ENCODE measurements at regions not wholly inside any gene's neighbourhood (a gene's known extent, or its start where the extent isn't known, plus 50 kb on each side); places are given as distances from the start of the nearest gene placed in this dataset.

DNA sequence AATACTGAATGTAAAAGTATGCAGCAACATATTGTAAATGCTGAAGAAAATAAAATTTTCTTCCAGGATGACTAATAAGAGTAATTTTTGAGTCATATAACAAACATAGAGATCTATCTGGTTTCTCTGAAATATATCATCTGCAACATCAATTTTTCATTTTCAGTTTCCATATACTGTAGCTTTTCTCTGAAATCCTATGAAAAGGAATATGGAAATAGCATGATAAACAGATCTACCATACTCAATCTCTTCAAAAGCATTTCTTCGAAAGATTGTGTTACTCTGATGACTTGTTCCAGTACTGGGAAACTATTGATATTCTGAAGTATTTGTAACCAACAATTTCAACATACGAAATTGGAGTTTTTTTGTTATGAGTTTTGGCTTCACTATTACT, 1156.7 kb downstream of the FAM133A start:
- TF ChIP-seq TAF1 (IDR thresholded peaks at IDR 0.05; ENCODE audit: borderline replicate concordance, insufficient read depth, low read length) = no peak
- no peak for TF ChIP-seq POLR2AphosphoS5 (IDR thresholded peaks at IDR 0.05; ENCODE audit: low read depth, low read length)
- TF ChIP-seq FOXP2 (optimal IDR thresholded peaks at IDR 0.05; ENCODE audit: borderline replicate concordance, extremely low read depth, extremely low read length, insufficient read depth) = no peak
- TF ChIP-seq, protein P1, sequence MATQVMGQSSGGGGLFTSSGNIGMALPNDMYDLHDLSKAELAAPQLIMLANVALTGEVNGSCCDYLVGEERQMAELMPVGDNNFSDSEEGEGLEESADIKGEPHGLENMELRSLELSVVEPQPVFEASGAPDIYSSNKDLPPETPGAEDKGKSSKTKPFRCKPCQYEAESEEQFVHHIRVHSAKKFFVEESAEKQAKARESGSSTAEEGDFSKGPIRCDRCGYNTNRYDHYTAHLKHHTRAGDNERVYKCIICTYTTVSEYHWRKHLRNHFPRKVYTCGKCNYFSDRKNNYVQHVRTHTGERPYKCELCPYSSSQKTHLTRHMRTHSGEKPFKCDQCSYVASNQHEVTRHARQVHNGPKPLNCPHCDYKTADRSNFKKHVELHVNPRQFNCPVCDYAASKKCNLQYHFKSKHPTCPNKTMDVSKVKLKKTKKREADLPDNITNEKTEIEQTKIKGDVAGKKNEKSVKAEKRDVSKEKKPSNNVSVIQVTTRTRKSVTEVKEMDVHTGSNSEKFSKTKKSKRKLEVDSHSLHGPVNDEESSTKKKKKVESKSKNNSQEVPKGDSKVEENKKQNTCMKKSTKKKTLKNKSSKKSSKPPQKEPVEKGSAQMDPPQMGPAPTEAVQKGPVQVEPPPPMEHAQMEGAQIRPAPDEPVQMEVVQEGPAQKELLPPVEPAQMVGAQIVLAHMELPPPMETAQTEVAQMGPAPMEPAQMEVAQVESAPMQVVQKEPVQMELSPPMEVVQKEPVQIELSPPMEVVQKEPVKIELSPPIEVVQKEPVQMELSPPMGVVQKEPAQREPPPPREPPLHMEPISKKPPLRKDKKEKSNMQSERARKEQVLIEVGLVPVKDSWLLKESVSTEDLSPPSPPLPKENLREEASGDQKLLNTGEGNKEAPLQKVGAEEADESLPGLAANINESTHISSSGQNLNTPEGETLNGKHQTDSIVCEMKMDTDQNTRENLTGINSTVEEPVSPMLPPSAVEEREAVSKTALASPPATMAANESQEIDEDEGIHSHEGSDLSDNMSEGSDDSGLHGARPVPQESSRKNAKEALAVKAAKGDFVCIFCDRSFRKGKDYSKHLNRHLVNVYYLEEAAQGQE (IDR thresholded peaks at IDR 0.05; ENCODE audit: insufficient read depth in 1 of 2, low read depth in 2 of 2, low read length in 2 of 2) = no peak
- TF ChIP-seq SIN3A (IDR thresholded peaks at IDR 0.05; ENCODE audit: borderline replicate concordance, insufficient read depth, low read length) = no peak

DNA sequence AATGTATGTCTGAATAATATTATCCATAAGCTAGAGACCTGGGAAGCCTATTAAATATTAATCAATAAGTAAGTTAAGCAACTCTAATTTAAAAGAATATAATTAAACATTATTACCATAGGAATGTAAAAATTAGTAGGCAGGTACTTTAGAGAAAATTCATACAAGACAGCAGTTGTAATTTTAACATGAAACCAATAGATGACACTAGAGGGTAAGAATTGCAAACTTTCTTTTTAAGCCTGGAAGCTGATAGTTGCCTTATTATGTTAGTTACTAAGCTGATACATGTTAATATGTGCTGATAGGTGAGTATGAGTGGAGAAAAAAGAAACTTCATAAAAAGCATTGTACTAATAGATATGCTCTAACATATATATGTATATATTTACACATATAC, 1157.4 kb downstream of the FAM133A start:
- TF ChIP-seq SIN3A (IDR thresholded peaks at IDR 0.05; ENCODE audit: borderline replicate concordance, insufficient read depth, low read length) (no peak), TAF1 (IDR thresholded peaks at IDR 0.05; ENCODE audit: borderline replicate concordance, insufficient read depth, low read length) (no peak), POLR2AphosphoS5 (IDR thresholded peaks at IDR 0.05; ENCODE audit: low read depth, low read length) (no peak), FOXP2 (optimal IDR thresholded peaks at IDR 0.05; ENCODE audit: borderline replicate concordance, extremely low read depth, extremely low read length, insufficient read depth) (no peak)
- TF ChIP-seq, protein P1 (IDR thresholded peaks at IDR 0.05; ENCODE audit: insufficient read depth in 1 of 2, low read depth in 2 of 2, low read length in 2 of 2) = no peak

DNA sequence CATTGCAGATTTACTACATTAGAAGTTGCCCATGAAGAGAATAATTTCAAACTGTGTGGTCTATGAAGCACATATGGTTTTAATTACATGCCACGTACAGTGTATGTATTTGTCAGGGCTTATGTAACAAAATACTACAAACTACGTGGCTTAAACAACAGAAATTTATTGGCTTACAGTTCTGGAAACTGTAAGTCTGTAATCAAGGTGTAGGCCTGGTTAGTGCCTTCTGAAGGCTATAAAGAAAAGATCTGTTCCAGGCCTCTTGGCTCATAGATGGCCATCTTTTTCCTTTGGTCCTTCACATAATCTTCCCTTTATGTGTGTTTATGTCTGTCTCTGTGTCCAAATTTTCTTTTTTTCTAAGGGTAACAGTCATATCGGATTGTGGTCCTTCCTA, 1160.2 kb downstream of the FAM133A start:
- TF ChIP-seq TAF1 (IDR thresholded peaks at IDR 0.05; ENCODE audit: borderline replicate concordance, insufficient read depth, low read length) (no peak), SIN3A (IDR thresholded peaks at IDR 0.05; ENCODE audit: borderline replicate concordance, insufficient read depth, low read length) (no peak), POLR2AphosphoS5 (IDR thresholded peaks at IDR 0.05; ENCODE audit: low read depth, low read length) (no peak)
- TF ChIP-seq, protein P1 (IDR thresholded peaks at IDR 0.05; ENCODE audit: insufficient read depth in 1 of 2, low read depth in 2 of 2, low read length in 2 of 2) = no peak

DNA sequence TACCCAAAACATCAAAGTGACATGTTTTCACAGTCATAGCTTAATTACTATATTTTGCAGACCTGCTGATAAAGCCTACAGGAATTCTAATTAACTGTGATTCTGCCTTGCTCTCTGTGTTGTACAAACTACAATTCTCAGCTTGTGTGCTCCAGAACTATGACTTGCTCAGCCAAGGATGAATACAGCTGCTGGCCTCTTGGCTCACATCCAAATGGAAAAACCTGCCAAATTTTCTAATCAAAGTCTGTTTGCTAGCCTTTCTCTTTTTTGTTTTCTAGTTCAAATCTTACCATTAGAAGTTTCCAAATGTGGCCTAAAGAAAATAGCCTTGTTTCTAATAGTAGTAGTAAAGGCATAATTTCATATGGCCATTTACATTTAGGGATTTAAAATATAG, 1176.8 kb downstream of the FAM133A start:
- TF ChIP-seq TAF1 (IDR thresholded peaks at IDR 0.05; ENCODE audit: borderline replicate concordance, insufficient read depth, low read length) = no peak
- TF ChIP-seq POLR2AphosphoS5 (IDR thresholded peaks at IDR 0.05; ENCODE audit: low read depth, low read length) = no peak

DNA sequence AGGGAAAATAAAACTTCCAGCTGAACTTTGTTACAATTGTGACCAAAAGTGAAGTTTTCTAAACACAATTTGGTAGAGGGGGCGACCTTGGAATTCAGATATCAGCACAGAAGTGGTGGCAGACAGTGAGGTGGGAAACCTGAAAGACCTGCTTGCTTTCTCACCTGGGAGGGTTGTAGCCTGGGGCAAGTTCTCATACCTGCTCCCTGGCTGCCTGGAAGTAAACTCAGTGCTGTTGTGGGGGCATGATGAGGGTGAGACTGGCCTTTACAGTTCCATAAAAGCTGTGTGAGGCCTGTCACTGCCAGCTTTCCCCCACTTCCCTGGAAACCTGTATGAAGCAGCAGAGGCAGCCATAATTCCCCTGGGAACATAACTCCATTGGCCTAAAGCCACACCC, 1180.2 kb downstream of the FAM133A start:
- TF ChIP-seq FOXP2 (optimal IDR thresholded peaks at IDR 0.05; ENCODE audit: borderline replicate concordance, extremely low read depth, extremely low read length, insufficient read depth) (no peak), TAF1 (IDR thresholded peaks at IDR 0.05; ENCODE audit: borderline replicate concordance, insufficient read depth, low read length) (no peak), POLR2AphosphoS5 (IDR thresholded peaks at IDR 0.05; ENCODE audit: low read depth, low read length) (no peak), SIN3A (IDR thresholded peaks at IDR 0.05; ENCODE audit: borderline replicate concordance, insufficient read depth, low read length) (no peak)
- TF ChIP-seq, protein P1 (IDR thresholded peaks at IDR 0.05; ENCODE audit: insufficient read depth in 1 of 2, low read depth in 2 of 2, low read length in 2 of 2) = no peak
